ENCODE measurements at regions not wholly inside any gene's neighbourhood (a gene's known extent, or its start where the extent isn't known, plus 50 kb on each side); places are given as distances from the start of the nearest gene placed in this dataset.

DNA sequence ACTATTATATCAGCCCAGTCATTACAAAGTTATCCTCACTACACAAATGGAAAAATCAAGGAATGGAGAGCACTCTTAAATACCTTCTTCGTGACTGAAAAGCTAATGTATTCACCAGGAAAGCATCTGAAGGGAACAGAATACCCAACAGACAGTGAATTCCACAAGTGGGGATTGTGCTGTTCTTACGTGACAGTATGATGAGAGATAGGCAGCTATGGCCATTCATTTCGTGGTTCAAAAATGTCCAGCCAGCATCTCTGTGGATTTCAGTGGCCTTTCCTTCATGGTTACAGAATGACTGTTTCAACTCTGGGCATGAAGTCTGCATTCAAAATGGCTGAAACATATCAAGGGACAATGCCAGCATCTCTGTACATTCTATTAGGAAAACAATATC is 323.8 kb downstream of the PRELID2 start:
- TF ChIP-seq RFX5 (IDR thresholded peaks at IDR 0.05) = no peak
- TF ChIP-seq JUN (IDR thresholded peaks at IDR 0.05) = no peak
- TF ChIP-seq JUNB (IDR thresholded peaks at IDR 0.05) = no peak
- TF ChIP-seq CHD4 (IDR thresholded peaks at IDR 0.05; ENCODE audit: borderline replicate concordance) = no peak
- no peak for TF ChIP-seq ZSCAN20 (CRISPR knock-in tag; IDR thresholded peaks at IDR 0.05)
- TF ChIP-seq EP300 (IDR thresholded peaks at IDR 0.05) = no peak

Data from A549 (cell line).